H9 (cell line): ENCODE measurements at regions not wholly inside any gene's neighbourhood (a gene's known extent, or its start where the extent isn't known, plus 50 kb on each side); places are given as distances from the start of the nearest gene placed in this dataset.

Experiments
- DNase-seq: peaks from one replicate; pipeline ENCODE4 v3.0.0-alpha.2; 2017
- H2AFZ ChIP-seq: one replicate; pipeline ENCODE4 v1.6.1; 2013; ENCODE audit warnings: mild to moderate bottlenecking, low read length, control low read depth, moderate library complexity
- H2AK5ac ChIP-seq: 2 replicates; pipeline ENCODE4 v1.6.1; 2013; ENCODE audit warnings: low read length, control low read depth, mixed read lengths; ENCODE audit not compliant: insufficient read length
- H2BK120ac ChIP-seq: one replicate; pipeline ENCODE4 v1.6.1; 2013; ENCODE audit warnings: low read depth, mild to moderate bottlenecking, low read length, control low read depth, inconsistent platforms; ENCODE audit not compliant: poor library complexity, severe bottlenecking
- H2BK12ac ChIP-seq: 2 replicates; pipeline ENCODE4 v1.6.1; 2013; ENCODE audit warnings: low read length, control low read depth, mixed read lengths, low read depth; ENCODE audit not compliant: insufficient read length
- H2BK15ac ChIP-seq: 2 replicates; pipeline ENCODE4 v1.6.1; 2013; ENCODE audit warnings: low read depth, low read length, control low read depth
- H2BK20ac ChIP-seq: one replicate; pipeline ENCODE4 v1.6.1; 2013; ENCODE audit warnings: low read depth, mild to moderate bottlenecking, low read length, control low read depth, inconsistent platforms; ENCODE audit not compliant: poor library complexity, severe bottlenecking
- H2BK5ac ChIP-seq: 2 replicates; pipeline ENCODE4 v1.6.1; 2013; ENCODE audit warnings: low read length, control low read depth, mixed read lengths; ENCODE audit not compliant: insufficient read length
- H3K14ac ChIP-seq: 2 replicates; pipeline ENCODE4 v1.6.1; 2013; ENCODE audit warnings: low read length, control low read depth; ENCODE audit not compliant: insufficient read depth
- H3K18ac ChIP-seq: 2 replicates; pipeline ENCODE4 v1.6.1; 2013; ENCODE audit warnings: low read depth, mild to moderate bottlenecking, mixed read lengths, low read length, control low read depth; ENCODE audit not compliant: insufficient read length
- H3K23ac ChIP-seq: 2 replicates; pipeline ENCODE4 v1.6.1; 2013; ENCODE audit warnings: low read length, control low read depth, mixed read lengths, low read depth; ENCODE audit not compliant: insufficient read length
- H3K23me2 ChIP-seq: 2 replicates; pipeline ENCODE4 v1.6.1; 2013; ENCODE audit warnings: low read depth, mild to moderate bottlenecking, mixed read lengths, low read length, control low read depth; ENCODE audit not compliant: insufficient read length, poor library complexity, severe bottlenecking
- H3K27ac ChIP-seq: 2 replicates; pipeline ENCODE4 v1.5.1; 2013; ENCODE audit warnings: low read length, control low read depth, mixed read lengths, low read depth; ENCODE audit not compliant: insufficient read length
- H3K27me3 ChIP-seq: 2 replicates; pipeline ENCODE4 v1.6.1; 2013; ENCODE audit warnings: low read length, control low read depth, inconsistent platforms; ENCODE audit not compliant: insufficient read depth
- H3K4ac ChIP-seq: 2 replicates; pipeline ENCODE4 v1.6.1; 2013; ENCODE audit warnings: low read depth, mild to moderate bottlenecking, control low read depth, inconsistent platforms, low read length, moderate library complexity
- H3K4me1 ChIP-seq: 2 replicates; pipeline ENCODE4 v1.6.1; 2013; ENCODE audit warnings: low read length, control low read depth, inconsistent platforms; ENCODE audit not compliant: insufficient read depth
- H3K4me2 ChIP-seq: 2 replicates; pipeline ENCODE4 v1.6.1; 2013; ENCODE audit warnings: low read length, control low read depth, mixed read lengths; ENCODE audit not compliant: insufficient read length, insufficient read depth
- H3K56ac ChIP-seq: 2 replicates; pipeline ENCODE4 v1.6.1; 2013; ENCODE audit warnings: low read depth, mild to moderate bottlenecking, mixed read lengths, low read length, control low read depth; ENCODE audit not compliant: insufficient read length
- H3K79me1 ChIP-seq: 2 replicates; pipeline ENCODE4 v1.6.1; 2013; ENCODE audit warnings: low read depth, mild to moderate bottlenecking, moderate library complexity, low read length, control low read depth, inconsistent platforms; ENCODE audit not compliant: insufficient read depth, poor library complexity, severe bottlenecking
- H3K79me2 ChIP-seq: 2 replicates; pipeline ENCODE4 v1.6.1; 2013; ENCODE audit warnings: low read length, control low read depth, inconsistent platforms; ENCODE audit not compliant: insufficient read depth
- H3K9ac ChIP-seq: 2 replicates; pipeline ENCODE4 v1.6.1; 2013; ENCODE audit warnings: low read length, control low read depth, mixed read lengths; ENCODE audit not compliant: insufficient read length; ENCODE audit errors: extremely low read depth
- H3K9me3 ChIP-seq: one replicate; pipeline ENCODE4 v1.6.1; 2013; ENCODE audit warnings: low read depth, low read length, inconsistent platforms; ENCODE audit not compliant: control insufficient read depth
- H3T11ph ChIP-seq: one replicate; pipeline ENCODE4 v1.6.1; 2013; ENCODE audit warnings: mild to moderate bottlenecking, low read length, control low read depth, inconsistent platforms
- H4K20me1 ChIP-seq: one replicate; pipeline ENCODE4 v1.6.1; 2013; ENCODE audit not compliant: control insufficient read depth, insufficient read length, insufficient read depth
- H4K5ac ChIP-seq: 2 replicates; pipeline ENCODE4 v1.6.1; 2013; ENCODE audit warnings: low read depth, mild to moderate bottlenecking, mixed read lengths, low read length, control low read depth; ENCODE audit not compliant: insufficient read length
- H4K8ac ChIP-seq: replicated peaks from 2 replicates; pipeline ENCODE4 v1.6.1; 2013; ENCODE audit warnings: low read length, control low read depth, mixed read lengths, low read depth; ENCODE audit not compliant: insufficient read length
- H4K91ac ChIP-seq: 2 replicates; pipeline ENCODE4 v1.6.1; 2013; ENCODE audit warnings: low read depth, mild to moderate bottlenecking, moderate library complexity, mixed read lengths, low read length, control low read depth; ENCODE audit not compliant: insufficient read length
- H3K27ac Mint-ChIP-seq, 3 experiments: 2 replicates in 2 of 3; 3 replicates in 1 of 3; pipeline ENCODE4 v1.8.0; 2020 to 2021; ENCODE audit warnings: mixed read lengths in 3 of 3, mild to moderate bottlenecking in 1 of 3, moderate library complexity in 1 of 3
- H3K27me3 Mint-ChIP-seq: 2 replicates; pipeline ENCODE4 v1.8.0; 2021; ENCODE audit warnings: low read depth, mild to moderate bottlenecking, moderate library complexity, mixed read lengths
- H3K36me3 Mint-ChIP-seq, 3 experiments: 2 replicates in 2 of 3; 3 replicates in 1 of 3; pipeline ENCODE4 v1.8.0; 2020 to 2021; ENCODE audit warnings: low read depth in 3 of 3, mixed read lengths in 3 of 3; ENCODE audit not compliant: insufficient read depth in 1 of 3
- H3K4me1 Mint-ChIP-seq, 2 experiments: 2 replicates each; pipeline ENCODE4 v1.8.0; 2020; ENCODE audit warnings: mixed read lengths in 2 of 2
- H3K4me3 Mint-ChIP-seq, 2 experiments: 2 replicates in 1 of 2; 3 replicates in 1 of 2; pipeline ENCODE4 v1.8.0; 2020 to 2021; ENCODE audit warnings: mild to moderate bottlenecking in 2 of 2, mixed read lengths in 2 of 2, moderate library complexity in 1 of 2
- H3K9me3 Mint-ChIP-seq, 2 experiments: 2 replicates in 1 of 2; 3 replicates in 1 of 2; pipeline ENCODE4 v1.8.0; 2020; ENCODE audit warnings: mild to moderate bottlenecking in 2 of 2, mixed read lengths in 2 of 2, moderate library complexity in 1 of 2
- CTCF ChIP-seq: fragments of 200-600 bp; sonication (generic); conservative IDR thresholded peaks from 3 replicates; pipeline ENCODE4 v1.8.0; 2021; ENCODE audit warnings: antibody characterized with exemption, mild to moderate bottlenecking
- WGBS: extraction: QIAGEN DNeasy Blood & Tissue Kit; methylation state at CpG from one replicate; pipeline ENCODE4 v1.1.7; 2013; ENCODE audit warnings: missing lambda C conversion rate, low lambda C conversion rate, mixed read lengths; ENCODE audit not compliant: insufficient read length; ENCODE audit errors: extremely low coverage; 5-methylcytosine and 5-hydroxymethylcytosine counted together

- Histone ChIP-seq H3T11ph (no peak overlapping the region), H4K91ac (no peak overlapping the region), H3K9me3 (no peaks in the 10 kb centered on the region), H2AK5ac (no peak overlapping the region), H3K18ac (no peak overlapping the region), H2BK12ac (no peak overlapping the region), H3K27ac (no peak overlapping the region), H2BK5ac (no peak overlapping the region), H2BK20ac (no peak overlapping the region), H3K4me1 (no peaks in the 10 kb centered on the region), H3K14ac (0 out of 2 replicates have a peak overlapping the region, but pooled peaks have one; percentile 56), H3K27me3 (no peaks in the 10 kb centered on the region), H3K9ac (no peak overlapping the region), H2BK120ac (no peak overlapping the region), H3K79me2 (no peaks in the 10 kb centered on the region), H3K4ac (no peak overlapping the region), H3K23ac (no peak overlapping the region), H2AFZ (no peak overlapping the region), H3K79me1 (no peaks in the 10 kb centered on the region), H4K5ac (no peak overlapping the region), H3K23me2 (no peaks in the 10 kb centered on the region), H3K56ac (no peak overlapping the region), H3K4me2 (no peak overlapping the region), H4K8ac (no peak overlapping the region), H4K20me1 (no peaks in the 10 kb centered on the region), H2BK15ac (no peak overlapping the region)
- H3K4me3 Mint-ChIP-seq: no peak overlapping the region
- peaks cover 8 to 15% of the 10 kb centered on the region in 2 experiments; a peak in 4 of 5 replicates for H3K9me3 Mint-ChIP-seq
- no peak overlapping the region for H3K27ac Mint-ChIP-seq
- no peak for DNase-seq
- no CpG with 5 or more reads among the region's 4 CpGs for WGBS
- peaks cover 0 to 3% of the 10 kb centered on the region in 2 experiments; a peak in 1 of 4 replicates for H3K4me1 Mint-ChIP-seq
- no peaks in the 10 kb centered on the region; the same call in none of the 2 replicates for H3K27me3 Mint-ChIP-seq
- TF ChIP-seq CTCF: no peak
- peaks cover 0 to 11% (median 8%) of the 10 kb centered on the region in 3 experiments; a peak in 5 of 7 replicates for H3K36me3 Mint-ChIP-seq
These were observed 583.7 kb downstream of the GATA3 start for GRCh38 chr10:8638088-8638672.
